Fibroblast of skin of scalp (primary cell): ENCODE measurements at regions not wholly inside any gene's neighbourhood (a gene's known extent, or its start where the extent isn't known, plus 50 kb on each side); places are given as distances from the start of the nearest gene placed in this dataset.
A peak's percentile ranks its signal among the peaks of the same experiment; 100 is the strongest.
"Not testable (repeated sequence)": the region's sequence is repeated elsewhere in the genome, so short reads cannot be mapped to it uniquely, and the experiment has no call there.

ENCODE experiments used
- DNase-seq: peaks from one replicate; pipeline ENCODE4 v3.0.0-alpha.2; 2013

DNA sequence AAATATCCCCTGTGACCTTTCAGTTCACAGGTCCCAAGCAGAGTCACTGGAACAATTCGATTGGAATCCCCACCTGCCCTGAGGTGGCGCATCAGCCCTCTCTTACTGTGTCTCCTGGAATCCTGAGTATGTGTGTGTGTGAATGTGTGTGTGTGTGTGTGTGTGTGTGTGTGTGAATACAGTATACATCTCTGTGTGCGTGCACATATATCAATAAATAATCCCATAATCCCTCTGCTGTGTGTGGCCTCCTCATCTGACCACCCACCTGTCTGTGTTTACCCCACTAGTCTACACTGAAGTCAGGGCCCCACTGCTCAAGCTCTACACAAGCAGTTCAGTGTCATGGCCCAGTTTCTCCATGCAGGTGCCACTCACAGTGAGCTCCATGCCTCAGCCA, 187.4 kb downstream of the ERCC6L2 start:
- DNase-seq = no peak

DNA sequence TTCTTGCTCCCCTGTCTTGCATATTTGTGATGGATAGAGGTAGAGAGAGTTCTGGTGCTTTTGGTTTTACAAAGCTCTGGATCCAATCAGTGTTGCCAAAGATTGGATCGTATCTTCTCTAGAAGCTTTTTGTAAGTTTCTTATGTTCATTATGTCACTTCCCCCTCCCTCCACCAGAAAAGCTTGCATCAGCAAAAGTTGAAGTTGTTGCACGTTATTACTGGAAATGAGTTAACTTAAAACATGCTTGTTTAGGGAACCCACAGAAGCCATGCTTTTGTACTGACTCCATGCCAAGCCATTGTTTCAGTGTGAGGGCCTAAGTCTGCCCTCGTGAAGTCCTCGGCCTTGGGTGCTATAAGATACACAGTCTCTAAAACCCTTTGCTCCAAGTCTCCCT, 186.5 kb downstream of the ERCC6L2 start:
- peak; percentile 58 for DNase-seq

DNA sequence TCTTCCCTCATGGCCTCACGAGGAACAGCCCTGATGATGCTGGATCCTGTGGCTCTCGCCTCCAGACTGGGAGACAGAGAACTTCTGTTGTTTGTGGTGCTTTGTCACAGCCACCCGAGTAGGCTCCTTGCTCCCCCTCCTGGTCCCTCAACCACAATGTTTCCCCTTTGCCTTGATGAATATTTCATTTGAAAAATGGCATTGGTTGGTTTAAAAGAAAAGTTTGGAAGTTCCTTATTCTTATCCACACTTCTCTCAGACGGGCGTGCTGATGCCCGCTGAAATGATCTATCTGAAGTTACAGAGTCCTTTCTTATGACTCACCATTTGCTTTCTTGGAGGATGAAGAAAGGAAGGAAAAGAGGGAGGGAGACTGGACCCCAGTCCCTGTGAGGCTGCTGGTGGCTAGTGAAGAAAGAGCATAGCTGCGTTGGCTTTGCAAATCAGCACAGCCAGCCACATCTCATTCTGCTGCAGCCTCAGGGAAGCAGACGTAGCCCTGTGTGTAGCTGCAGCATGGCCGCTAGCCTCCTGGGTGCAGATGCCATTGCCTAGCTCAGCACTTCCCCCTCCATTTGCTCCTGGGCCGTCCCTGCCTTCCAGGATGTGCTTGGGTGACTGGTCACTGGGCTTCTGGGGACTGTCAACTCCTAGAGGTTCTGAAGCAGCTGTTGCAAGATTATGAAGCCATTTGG, 185.9 kb downstream of the ERCC6L2 start:
- peak; percentile 77 for DNase-seq

DNA sequence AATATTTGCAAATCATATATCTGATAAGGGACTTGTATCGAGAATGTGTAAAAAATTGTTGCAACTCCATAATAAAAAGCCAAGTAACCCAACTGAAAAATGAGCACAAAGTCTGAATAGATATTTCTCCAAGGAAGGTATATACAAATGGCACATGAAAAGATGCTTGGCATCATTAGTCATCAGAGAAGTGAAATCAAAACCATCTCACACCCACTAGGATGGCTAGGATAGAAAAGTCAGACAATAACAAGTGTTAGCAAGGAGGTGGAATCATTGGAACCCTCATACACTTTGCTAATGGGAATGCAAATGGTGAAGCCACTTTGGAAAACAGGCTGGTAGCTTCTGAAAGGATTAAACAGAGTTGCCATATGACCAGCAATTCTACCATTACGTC, 182.7 kb downstream of the ERCC6L2 start:
- no peak for DNase-seq

DNA sequence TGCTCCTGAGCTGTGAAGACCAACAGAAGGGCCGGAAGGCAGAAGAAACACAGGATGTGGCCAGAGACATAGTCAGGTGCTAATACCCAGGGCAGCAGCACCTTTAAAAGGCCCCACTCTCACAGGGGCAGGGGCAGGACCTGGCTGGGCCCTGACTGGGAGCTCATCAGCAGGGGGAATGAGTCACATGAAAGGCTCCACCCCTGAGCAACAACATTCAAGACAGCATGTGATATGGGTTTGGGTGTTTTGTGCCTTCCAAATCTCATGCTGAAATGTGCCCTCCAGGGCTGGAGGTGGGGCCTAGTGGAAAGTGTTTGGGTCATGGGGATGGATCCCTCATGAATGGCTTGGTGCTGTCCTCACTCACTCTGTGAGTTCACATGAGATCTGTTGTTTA, 181.7 kb downstream of the ERCC6L2 start:
- no peak for DNase-seq

DNA sequence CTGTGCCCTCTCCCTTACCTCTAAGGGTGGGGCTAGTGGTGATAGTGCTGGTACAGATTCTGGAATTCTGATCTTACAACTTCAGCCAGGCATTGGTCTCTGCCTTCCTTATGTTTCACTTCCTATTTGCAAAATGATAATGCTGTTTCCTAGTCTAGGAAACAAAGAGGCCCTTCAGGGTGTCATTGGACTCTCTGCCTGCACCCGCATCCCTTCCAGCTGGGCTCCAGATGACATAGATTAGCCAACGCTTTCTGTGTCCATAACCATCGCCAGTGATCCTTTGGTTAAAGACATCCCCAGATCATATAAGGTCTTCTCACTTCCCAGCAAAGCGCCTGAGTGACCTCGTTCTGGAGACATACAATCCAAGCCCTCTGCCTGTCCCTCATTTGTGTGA, 180.7 kb downstream of the ERCC6L2 start:
- no peak for DNase-seq

DNA sequence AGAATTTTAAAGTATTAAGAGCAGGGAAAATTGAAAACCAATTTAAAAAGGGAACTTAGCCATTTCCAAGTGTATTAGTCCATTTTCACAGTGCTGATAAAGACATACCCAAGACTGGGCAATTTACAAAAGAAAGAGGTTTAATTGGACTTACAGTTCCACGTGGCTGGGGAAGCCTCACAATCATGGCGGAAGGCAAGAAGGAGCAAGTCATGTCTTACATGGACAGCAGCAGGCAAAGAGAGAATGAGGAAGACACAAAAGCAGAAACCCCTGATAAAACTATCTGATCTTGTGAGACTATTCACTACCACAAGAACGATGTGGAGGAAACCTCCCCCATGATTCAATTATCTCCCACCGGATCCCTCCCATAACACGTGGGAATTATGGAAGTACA, 178.8 kb downstream of the ERCC6L2 start:
- not testable (repeated sequence) for DNase-seq

DNA sequence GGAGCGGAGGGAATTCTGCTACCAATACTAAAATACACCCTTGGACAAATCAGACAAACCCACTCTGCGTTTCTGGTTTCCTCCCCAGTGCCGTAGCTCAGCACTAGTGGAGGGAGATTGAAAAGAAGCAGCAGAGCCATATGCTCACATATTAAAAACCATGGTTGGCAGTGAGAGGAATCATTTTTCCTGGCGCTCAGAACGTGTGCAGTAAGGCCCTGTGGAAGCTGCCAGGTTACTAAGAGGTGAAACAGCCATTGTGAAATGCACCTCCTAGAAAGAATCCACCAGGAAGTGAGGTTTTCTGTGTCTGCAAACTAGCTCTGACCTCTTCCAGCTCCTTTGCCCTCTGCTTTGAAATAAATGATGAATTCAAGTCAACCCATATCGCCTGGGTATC, 177.2 kb downstream of the ERCC6L2 start:
- no peak for DNase-seq

DNA sequence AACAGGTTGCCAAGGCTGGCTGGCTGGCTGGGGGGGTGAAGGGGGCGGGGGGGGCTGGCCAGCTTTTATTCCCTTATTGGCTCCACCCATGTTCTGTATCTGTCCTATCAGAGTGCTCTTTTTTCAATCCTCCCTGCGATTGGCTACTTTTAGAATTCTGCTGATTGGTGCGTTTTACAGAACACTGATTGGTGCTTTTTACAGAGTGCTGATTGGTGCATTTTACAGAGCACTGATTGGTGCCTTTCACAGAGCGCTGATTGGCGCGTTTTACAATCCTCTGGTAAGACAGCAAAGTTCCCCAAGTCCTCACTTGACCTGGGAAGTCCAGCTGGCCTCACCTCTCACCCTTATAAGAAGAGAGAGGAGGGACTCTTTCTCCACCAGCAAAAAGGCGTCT, 175.9 kb downstream of the ERCC6L2 start:
- no peak for DNase-seq

DNA sequence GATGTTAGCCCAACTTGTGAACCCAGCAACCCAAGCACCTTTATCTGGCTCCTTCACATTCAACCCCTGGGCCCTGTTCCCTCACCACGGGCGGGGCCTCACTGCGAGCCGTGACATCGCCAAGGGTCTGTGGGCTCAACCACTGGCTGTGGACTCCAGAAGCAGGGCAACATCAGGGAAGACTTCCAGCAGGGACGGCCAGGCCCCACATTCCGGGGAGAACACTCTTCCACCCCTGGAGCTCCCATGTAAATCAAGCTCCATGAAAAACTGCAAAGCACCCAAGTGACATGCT, 175.3 kb downstream of the ERCC6L2 start:
- DNase-seq = no peak

DNA sequence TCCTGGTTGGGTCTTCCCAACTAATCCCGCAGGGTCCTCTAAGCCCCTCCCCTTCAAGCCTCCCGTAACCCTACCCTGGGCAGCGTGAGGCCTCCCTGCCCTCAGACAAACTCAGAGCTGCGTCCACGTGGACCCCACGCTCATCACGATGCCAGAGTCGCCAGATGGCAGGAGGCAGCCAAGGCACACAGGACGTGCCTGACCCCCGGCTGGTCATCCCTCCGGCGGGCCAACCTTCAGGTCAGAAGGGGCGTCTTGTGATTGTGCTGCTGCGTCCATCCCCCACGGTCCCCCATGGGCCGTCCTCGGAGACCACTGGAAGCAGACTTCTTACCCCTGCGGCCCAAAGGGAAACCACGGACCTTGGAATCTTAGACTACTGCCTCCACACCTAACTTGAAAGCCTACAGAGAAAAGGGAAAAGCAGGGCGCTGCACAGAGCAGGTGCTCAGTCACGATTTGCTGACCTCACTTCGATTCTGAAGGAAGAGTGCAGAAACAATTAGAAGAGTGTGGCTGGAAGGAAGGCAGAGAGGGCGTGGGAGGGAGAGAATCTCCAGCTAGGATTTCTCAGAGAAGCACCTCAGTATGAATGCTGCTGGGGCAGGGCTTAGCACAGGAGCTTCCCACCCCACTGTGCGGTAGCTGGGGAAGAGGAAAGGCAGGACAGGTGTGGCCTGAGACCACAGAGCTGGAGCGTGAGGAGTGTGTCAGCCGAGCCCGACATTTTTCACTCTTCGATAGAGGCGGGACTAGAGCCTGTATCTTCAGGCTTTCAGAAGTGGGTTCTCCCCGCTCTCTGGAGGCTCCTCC, 174.8 kb downstream of the ERCC6L2 start:
- DNase-seq = no peak

DNA sequence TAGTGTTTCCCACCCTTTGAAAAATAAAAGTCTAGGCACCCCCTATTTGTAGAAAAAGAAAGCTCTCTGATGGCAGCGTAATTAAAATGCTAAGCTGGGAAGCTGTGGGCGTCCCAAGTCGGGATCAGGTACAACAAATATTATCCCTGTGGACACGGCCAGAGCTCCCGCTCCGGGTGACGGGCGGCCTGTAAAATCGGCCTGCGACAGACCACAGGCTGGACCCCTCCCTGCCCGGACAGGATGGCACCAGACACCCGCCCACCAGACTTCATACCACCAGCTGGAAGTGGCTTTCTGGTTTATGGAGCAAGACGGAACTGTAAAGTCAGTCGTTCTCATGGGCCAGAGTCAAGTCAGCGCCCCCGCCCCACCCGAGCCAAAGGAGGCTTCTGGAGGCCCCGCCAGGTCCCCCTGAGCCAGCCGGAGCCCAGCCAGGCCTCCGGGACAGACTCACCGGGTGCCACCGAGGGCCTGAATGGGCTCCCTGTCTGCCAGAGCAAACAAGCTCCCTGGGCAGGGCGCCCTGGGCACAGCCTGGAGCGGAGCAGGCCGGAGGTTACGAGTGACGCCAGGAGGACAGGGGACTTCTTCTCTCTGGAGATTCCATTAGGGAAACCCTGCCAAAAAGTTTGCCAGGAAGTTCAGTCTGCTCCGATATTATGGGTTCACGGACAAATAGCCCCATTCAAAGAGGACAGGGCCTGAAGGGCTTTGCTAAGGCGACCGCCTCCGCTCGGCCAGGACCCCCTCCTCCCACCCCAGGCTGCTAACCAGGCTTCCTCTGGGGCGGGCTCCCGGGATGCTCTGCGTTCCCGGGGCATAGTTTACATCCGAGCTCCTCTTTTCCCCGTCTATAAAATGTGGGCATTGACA, 173.7 kb downstream of the ERCC6L2 start:
- DNase-seq = no peak

DNA sequence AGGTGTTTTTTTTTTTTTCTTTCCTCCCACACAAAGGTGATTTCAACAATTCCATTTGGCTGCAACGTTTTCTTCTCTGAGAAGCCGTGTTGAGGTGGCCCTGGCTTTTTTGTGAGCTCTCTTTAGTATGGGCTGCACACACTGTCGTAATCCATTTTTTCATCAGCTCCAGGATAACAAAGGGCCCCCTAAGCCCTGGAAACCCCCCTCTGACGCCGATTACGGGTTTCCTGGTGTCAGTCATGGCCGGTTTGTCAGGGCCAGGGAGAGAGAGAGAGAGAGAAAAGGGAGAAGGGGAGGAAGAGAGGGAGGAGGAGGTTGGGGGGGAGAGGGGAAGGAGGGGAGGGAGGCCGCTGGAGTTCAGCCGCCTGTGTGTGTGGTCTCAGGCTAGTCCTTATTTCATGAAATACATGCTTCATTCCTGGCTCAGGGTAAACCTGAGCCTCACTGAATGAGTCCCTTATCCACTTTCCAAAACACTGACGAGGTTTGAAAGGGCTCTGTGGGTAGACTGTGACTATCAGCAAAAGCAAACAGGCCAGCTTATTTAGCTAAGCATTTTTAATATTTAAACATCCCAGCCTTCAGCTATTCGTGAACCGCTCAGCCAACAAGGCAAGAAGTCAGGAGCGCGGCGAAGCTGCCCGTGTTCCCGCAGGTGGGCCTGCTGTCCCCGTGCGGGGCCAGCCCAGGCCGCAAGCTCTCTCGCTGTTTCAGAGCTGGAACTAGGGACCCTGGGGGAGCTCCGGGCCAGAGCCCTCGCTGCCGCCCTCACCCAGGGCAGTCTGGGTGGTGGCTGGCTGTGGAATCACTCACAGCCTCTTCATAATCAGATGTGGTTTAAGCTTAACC, 172.8 kb downstream of the ERCC6L2 start:
- DNase-seq = peak; percentile 29

DNA sequence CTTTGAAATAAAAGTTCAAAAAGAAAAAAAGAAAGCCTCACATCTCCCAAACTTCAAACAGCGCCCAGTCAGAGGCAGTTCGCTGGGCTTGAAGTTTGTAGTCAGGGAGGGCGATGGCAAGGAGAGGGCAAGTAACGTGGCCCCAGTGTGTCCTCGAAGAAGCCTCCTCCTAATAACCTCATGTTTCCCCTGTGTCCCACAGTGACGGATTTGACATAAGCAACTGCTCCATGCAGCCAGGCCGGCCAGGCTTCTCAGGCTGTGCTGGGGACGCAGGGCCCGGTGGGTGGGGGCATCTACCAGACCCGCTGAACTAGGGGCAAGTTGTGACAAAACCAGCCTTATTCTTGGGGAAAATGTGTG, 172.2 kb downstream of the ERCC6L2 start:
- DNase-seq = no peak

DNA sequence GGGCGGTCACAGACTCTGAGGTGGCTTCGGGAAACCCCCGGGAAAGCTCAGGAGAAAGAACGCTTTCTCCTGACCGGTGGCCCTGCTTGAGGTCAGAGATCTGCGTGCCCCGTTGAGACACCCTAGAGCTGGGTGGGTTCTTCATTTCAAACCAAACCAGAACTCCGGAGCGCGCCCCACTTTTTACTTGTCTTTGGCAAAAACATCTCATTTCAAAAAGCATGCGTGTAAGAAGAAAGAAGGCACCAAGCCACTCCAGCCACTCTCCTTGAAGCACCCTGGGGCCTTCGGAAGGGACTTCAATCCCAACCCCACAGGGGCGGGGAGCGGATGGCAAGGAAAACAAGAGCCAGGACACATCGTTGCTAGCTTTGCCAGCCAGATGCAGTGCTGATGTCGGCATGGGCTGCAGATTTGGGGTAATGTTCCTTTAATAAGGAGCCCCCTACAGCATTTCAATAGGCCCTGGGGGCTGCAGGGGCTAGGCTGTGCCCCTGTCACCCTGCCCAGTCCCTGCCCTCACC, 171.7 kb downstream of the ERCC6L2 start:
- DNase-seq = no peak

DNA sequence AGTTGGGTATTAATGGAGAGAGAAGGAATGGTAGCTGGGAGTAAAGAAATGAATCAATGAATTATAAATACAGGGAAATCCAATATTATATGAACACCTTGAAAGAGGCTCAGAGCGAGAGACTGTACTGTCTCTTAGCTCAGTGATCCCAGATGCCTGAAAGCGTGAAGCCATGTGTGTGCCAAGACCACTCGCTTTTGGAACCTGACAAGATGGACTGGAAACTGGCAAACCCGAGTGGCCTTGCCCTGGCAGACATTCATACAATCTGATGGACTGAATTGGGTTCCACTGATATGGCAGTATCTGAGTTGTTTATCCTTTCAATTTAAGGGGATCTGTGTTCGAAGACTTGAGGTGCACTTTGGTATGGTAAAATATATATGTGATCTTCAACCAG, 170.3 kb downstream of the ERCC6L2 start:
- DNase-seq = no peak

DNA sequence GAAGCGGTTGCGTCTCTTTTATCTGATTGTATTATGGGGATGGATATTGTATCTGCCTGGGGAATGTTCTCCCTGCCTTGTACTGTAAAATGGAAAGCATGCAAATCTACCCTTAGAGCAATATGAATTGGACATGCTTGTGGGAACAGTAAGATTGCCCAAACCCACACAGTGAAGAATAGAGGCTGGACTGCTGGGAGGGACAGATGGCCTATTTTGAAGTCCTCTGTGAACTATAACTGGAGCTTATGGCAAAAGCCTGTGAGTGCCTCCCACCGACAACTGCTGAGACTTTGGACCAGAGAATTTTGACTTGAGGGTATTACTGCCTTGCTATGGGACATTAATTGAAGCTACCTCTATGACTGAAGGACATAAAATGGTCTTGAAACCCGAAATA, 168.9 kb downstream of the ERCC6L2 start:
- no peak for DNase-seq

DNA sequence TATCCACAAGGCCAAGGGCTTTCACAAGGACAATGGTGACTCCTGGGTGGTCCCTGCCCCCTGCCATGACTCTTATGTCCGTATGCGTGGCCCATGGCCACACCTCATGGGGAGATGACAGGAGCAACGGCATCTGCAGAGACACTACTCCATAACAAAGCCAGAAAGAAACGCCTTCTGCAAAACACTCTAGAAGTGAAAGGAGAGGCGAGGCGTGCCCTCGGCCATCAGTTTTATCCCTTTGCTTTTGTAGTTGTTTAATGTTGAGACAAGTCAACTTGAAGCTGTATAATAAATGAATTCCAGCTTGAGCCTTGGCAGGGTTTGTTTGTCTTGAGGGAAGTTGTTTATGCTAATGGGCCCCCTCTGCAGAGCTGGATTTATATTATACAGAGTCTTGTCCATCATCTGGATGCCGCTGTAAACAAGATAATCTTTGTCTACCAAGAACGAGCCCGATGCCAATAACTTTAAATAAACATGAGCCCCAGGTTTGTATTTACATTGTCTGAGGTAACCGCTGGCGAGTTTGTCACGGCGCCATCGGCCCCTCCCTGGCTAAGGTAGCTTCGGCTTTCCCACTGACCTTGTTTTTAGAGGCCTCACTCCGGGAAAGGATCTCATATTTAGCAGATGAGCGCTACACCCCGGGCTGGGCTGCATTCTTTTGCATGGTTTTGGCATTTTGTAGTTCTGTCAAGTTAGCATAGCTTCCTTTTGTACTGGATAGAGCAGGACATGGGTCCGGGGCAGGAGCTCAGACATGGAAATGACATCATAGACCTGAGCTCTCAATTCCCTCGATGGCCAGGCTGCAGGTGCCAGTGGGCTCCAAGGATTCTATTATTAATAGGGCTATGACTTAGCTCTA, 165.3 kb downstream of the ERCC6L2 start:
- DNase-seq = no peak

DNA sequence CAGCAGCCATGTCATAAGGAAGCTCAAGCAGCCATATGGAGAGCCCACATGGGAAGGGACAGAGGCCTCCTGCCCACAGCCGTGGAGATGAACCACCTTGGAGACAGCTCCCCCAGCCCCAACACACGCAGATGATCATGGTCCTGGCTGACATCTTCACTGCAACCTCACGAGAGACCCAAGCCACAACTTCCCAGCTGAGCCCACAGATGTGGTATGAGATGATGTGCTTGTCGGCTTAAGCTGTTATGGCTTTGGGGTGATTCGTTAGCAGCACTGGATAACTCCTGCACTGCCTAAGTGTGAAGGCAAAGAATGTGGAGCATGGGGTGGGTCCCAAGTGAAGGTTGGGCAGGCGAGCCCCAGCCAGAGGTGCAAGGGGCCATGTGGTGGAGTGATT, 163.4 kb downstream of the ERCC6L2 start:
- DNase-seq = no peak

DNA sequence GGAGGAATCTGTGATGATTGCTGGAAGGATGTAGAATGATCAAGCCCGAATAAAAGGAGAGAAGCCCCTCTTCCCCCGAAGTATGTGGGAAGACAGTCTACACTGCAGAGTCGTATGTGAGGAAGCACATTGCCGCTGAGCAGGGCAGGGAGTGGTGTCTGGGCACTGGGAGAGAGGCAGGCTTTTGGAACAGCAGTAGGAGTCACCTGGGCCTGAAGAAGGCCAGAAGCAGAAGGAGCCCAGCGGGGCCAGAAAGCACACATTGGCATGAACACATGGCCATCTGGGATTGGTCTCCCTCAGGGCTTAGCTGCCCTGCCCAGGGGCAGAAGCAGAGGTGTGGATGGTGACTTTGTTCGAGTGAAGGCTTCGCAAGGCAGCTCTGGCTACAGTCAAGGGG, 162.8 kb downstream of the ERCC6L2 start:
- DNase-seq = no peak

DNA sequence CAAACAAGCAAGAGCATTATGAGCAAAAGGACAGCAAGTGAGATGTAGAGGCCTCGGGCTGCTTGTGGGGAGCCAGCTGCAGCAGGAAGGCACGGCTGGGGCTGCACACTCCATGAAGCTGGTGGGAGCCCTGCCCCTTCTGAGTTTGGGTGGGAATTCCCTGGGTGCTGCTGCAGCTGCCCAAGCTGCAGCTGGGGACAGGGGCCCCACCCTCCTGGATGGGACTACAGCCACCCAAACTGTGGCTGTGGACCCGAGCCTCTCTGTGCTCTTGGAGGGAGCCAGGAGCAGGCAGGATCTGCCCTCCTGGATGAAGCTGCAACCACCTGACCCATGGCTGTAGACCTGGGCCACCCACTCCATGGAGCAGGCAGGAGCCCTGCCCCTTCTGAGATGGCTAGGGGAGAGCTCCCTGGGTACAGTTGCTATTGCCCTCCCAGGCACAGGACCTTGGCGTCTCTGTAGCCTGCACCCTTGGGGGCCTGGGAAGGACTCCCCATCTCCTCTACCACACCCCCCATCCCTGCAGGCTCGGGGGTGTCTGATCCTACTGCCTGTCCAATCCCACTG, 159.1 kb downstream of the ERCC6L2 start:
- DNase-seq = no peak
